Loucy (cell line): ENCODE measurements at regions not wholly inside any gene's neighbourhood (a gene's known extent, or its start where the extent isn't known, plus 50 kb on each side); places are given as distances from the start of the nearest gene placed in this dataset.

ENCODE experiments used
- EZH2phosphoT487 ChIP-seq: fragments of 200-600 bp; IDR thresholded peaks from 2 replicates; pipeline ENCODE4 v1.6.1; 2018; ENCODE audit warnings: antibody characterized with exemption, mild to moderate bottlenecking, moderate library complexity, borderline replicate concordance
- TF ChIP-seq, protein P1 (sequence below): fragments of 200-600 bp; sonication (generic); conservative IDR thresholded peaks from 2 replicates; pipeline ENCODE4 v1.5.1; 2014; ENCODE audit warnings: mild to moderate bottlenecking, antibody characterized with exemption, low read length

DNA sequence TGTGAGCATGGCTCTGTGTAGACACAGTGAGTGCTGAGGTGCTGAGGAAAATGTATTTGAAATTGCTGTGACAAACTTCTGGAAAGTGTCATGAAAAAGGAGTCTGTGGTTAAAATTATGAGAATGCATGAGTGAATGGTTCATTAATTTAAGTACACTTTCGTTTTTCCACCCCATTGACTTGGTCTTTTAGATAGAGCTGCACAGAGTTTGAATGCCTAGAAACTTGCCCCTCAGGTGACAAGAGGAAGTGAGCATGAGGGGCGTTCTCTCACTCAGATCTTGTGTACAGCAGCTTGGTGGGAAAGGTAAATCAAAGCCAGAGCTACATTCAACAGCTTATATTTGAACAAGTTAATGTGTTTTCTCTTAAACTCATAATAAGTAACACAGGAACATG, 296.8 kb downstream of the WDR72 start:
- TF ChIP-seq, protein P1, sequence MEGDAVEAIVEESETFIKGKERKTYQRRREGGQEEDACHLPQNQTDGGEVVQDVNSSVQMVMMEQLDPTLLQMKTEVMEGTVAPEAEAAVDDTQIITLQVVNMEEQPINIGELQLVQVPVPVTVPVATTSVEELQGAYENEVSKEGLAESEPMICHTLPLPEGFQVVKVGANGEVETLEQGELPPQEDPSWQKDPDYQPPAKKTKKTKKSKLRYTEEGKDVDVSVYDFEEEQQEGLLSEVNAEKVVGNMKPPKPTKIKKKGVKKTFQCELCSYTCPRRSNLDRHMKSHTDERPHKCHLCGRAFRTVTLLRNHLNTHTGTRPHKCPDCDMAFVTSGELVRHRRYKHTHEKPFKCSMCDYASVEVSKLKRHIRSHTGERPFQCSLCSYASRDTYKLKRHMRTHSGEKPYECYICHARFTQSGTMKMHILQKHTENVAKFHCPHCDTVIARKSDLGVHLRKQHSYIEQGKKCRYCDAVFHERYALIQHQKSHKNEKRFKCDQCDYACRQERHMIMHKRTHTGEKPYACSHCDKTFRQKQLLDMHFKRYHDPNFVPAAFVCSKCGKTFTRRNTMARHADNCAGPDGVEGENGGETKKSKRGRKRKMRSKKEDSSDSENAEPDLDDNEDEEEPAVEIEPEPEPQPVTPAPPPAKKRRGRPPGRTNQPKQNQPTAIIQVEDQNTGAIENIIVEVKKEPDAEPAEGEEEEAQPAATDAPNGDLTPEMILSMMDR, result no peak
- no peak for TF ChIP-seq EZH2phosphoT487
